HG02840 (cell line): ENCODE measurements at regions not wholly inside any gene's neighbourhood (a gene's known extent, or its start where the extent isn't known, plus 50 kb on each side); places are given as distances from the start of the nearest gene placed in this dataset.
"Not testable (repeated sequence)": the region's sequence is repeated elsewhere in the genome, so short reads cannot be mapped to it uniquely, and the experiment has no call there.

Experiments used
- ATAC-seq: cut with Tn5 transposase; IDR thresholded peaks from one replicate; pipeline ENCODE4 v1.9.1; 2021; ENCODE audit warnings: mild to moderate bottlenecking, moderate library complexity, moderate number of reproducible peaks; ENCODE audit not compliant: unreplicated experiment, low FRiP score

DNA sequence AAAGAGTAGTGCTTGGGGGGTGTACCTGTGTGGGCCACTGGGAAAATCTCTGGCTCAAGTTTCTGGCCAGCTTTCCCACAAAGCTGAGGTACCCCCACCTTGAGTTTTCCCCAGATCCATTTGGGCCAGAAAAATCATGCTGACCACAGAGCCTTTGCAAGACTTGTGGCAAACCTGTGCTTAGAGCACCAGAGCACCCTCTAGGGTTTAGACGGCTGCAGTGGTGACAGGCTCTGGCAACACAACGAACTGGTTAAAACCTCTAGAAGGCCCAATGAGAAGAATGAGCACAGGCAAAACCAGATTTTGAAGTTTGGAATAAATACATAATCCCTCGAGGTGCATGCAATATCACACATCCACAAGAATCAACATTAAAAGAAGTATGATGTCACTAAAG, 290.7 kb upstream of the FOLH1 start:
- no peak for ATAC-seq

DNA sequence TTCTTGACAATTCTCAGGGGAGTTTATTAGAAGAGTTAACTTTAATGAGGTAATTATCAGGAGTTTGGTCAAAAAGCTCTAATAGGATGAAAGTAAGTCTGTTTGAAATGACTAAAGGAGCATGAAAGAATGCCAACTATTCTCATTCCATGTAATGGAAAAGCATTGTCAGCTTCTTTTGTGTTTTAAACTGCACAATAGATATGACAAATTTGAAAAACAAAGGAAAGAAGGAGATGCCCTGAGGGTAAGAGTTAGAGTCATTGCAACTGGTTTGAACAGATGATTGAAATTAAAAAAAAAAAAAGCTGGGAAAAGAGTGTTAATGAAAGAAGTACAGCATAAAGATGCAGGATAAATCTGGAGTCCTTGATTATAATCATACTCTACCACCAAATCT, 296.8 kb upstream of the FOLH1 start:
- ATAC-seq = no peak

DNA sequence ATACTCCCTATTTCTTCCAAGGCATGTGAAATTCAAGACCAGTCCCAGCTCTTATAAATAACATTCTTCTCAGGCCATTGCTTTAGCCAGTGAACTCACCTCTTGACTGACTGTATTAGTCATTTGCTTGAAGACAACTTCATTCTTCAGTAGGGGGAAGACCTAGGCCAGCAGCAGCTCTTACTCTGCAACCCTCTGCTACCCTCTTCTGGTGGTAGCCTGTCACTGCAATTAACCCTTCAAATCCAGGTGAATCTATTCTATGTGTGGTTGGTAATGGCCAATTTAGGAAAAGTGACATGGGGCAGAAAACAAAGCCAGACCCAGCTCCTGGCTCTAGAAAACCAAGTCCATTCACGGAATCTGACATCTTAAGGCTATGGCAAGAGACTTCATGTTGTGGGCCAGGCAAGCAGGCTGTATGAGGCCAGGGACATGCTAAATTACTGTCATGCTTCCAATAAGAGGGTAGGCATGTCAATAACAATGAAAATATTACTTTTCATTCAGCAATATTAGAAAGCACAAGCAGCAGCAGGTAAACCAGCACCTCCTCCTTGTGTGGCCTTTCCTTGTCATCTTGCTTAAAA, 317.9 kb upstream of the FOLH1 start:
- peak; percentile 77 for ATAC-seq

DNA sequence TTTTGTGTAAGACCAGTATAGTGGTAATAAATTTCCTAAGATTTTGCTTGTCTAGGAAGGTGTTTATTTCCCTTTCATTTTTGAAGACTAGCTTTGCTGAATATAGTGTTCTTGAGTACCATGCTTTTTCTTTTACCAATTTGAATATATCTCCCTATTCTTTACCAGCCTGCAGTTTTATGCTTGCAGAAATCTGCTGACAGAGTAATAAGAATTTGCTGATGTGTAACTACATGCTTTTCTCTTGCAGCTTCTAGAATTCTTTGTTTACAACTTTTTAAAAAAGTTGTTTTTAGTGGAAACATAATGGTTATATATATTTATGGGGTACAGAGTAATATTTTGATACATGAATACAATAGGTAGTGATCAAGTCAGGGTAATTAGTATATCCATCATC, 324.8 kb upstream of the FOLH1 start:
- no peak for ATAC-seq

DNA sequence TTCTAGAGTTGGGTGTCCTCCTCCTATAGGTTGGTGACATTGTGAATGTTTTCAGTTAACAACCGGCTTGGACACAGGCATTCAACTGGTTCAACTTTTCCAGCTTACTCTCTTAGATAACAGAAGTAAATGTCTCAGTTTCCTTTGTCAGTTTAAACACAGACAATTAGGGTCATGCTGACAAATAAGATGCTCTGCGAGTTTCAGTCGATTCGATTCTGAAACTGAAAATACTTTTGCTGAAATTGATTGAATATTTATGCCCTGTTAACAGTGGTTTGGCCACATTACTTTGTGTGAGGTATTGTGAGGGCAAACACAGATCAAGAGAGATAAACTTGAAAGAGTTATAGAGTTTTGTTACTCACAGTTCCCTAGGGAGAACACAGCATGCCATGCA, 330.5 kb upstream of the FOLH1 start:
- not testable (repeated sequence) for ATAC-seq

DNA sequence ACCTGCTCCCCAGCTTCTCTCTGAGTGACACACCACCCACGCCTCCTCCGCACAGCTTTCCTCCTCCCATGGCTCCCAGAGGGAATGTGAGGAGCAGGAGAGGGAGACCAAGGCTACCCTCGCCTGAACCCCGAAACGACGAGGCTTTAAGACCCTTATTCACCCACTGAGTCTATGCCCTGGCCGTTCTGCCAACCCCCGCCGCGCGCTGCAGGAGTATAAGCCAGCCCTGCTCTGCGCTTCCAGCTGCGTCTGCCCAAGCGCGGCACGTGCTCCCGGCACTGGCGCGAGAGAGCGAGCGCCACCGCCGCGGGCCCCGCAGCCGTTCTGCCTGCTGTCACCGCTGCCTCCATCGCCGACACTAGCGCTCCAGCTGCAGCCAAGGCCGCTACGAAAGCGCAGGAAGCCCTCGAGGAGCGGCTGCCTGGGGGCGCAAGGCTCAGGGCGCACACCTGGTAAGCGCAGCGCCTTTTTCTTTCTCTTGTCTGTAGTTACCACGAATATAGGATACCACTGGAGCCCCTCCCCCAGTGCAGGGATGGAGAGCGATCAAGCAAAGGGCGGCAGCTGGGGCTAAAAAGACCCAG, 350.0 kb upstream of the FOLH1 start:
- not testable (repeated sequence) for ATAC-seq

DNA sequence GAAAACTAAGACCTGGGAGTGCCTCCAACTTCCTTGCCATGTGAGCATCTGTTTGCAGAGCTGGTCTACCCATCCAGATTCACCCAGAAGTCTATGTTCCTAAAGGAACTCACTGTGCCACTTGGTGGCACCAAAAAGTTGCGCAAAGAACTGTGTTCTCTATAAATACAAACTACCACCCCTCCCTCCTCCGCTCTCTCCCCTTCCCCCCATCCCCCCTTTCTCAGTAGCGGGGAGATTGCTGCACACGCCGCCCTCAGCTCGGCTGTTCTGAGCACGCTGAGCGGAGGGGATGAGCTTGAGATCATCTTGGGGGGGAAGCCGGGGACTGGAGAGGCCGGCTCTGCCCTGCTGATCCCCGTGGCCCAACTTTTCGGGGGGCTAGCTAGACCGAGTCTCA, 352.2 kb upstream of the FOLH1 start:
- not testable (repeated sequence) for ATAC-seq

DNA sequence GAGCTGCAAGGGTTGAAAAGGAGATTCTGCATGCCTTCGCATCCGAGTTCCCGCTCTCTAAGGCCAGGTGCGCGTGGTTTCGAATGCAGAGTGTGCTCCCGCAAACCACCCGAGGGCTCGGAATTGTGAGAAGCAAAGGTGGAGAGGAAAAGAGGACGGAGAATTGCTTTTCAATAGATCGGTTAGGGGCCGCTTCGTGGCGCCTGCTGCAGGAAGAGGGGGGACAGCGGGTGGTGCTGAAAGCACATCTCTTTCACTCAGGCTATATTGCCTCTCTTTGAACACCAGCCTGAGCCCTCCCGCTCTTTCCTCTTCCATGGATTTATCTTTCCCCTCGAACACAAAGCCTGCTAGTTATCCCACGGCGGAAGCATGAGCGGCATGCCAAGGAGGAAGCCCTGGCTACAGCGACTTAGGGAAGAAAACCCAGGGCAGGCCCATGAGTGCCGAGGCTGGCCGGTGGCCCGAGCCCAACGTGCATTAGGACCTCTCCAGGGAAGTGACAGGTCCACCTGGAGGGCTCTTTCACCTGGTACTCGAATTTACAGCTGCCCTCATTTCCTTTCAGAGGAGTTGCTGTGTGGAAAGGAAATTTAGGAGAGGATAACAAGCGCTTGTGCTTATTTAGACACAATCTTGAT, 353.0 kb upstream of the FOLH1 start:
- ATAC-seq = not testable (repeated sequence)

DNA sequence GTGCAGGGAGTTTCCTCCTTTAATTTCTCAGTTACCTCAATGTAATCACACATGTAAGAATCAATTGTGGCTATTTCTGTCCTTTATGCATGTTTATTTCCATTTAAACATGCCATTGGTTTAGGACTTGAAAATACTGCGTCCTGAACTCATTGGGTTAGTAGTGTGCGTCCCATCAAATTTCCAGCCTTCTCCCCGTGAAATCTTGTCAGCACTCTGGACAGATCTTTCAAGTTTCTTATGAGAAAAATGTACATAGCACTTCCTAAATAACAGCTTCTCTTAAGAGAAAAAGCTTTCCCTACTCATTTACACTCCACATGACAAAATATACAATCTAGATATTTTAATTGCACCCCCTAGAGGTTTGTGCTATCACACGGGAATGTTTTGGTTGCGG, 353.9 kb upstream of the FOLH1 start:
- ATAC-seq = not testable (repeated sequence)

DNA sequence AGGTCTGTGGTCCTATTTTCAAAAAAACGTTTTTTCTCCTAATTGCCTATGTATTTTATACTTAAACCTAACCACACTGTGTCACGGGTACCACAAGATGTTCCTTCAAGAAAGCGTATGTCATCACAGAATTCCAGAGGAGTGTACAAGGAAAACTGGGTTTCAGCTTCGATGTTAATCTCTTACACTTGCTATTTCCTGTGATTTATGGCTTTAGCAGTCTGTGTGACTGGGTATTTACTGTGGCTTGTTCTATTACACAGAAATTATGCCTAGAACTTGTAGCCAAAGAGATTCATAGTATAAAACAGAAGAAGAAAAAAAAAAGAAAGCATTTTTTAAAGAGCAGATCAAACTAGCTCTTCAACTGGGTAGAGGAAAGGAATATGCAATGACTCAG, 371.1 kb upstream of the FOLH1 start:
- ATAC-seq = not testable (repeated sequence)

DNA sequence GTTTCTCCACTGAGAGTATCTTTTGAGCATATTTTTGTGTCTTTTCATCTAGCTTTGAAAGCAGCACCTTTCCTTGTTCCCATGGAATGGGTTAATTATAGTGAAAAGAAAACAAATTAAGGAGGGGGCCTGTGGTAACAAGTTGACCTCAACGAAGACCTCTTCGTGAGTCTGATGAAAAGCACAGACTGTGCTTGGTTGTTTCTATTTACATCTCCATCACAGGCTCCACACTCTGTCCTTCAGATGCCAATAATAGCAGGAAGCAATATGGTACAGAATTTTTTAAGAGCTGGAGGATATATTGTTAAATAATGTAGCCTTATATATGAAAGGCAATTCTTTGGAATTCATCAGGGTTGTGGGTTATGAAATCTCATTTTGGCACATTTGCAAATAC, 366.7 kb upstream of the OR4C13 start:
- ATAC-seq = not testable (repeated sequence)

DNA sequence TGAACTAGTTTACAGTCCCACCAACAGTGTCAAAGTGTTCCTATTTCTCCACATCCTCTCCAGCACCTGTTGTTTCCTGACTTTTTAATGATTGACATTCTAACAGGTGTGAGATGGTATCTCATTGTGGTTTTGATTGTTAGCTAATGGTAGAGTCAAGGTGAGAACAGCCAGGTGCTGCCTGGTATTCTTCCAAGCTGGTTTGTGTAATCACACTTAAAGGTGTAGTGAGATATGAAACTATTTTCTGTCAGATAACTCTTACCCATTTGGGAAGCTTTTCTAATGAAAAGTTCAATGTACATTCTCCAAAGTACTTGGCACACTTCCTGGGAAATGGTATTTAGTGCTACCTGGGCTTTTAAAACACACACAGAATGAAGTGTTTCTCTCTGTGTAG, 343.3 kb upstream of the OR4C13 start:
- not testable (repeated sequence) for ATAC-seq

DNA sequence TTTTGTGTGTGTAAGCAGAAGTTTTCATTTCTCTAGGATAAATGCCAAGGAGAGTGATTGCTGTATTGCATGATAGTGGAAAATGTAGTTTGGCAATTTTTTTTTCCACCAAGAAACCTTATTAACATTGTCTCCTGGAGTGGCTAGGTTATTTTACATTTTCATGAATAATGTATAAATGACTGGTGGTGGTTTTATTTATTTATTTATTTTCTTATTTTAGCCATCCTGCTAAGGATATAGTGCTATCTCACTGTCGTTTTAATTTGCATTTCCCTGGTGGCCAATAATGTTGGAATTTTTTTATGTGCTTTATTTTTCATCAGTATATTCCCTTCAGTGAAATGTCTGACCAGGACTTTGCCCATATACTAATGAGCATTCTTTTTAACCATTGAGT, 328.3 kb upstream of the OR4C13 start:
- ATAC-seq = not testable (repeated sequence)

DNA sequence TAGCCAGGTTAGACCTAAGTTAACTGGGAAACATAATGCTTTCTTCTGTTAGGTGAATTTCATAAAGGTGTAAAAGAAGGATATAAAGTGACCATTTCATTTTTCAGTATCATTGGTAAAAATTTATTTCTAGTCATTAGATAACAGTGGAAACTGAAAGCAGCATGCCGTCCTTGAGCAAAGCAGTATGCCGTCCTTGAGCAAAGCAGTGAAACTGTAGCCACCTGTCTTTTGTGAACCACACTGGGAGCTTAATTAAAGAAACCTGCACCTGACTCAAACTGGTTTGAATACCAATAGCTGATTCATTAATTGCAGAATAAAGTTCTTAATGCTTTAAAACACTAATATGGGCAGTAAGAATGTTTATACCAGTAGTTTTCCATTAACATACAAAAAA, 281.5 kb upstream of the OR4C13 start:
- not testable (repeated sequence) for ATAC-seq

DNA sequence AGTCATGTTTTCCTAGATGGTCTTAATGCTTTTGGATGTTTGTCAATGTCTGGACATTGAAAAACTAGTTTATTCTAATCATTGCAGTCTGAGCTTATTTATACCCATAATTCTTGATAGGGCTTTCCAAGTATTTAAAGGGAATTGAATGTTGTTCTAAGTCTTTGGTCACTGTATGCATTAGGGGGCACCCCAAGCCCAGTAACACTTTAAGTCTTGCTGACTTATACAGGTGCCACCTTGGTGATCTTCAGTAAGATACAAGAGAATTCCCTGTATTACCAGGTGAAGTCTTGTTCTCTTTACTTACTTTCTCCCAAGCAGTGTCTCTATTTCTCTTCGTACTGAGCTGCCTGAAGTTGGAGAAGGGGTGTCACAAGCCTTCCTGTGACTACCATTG, 250.1 kb upstream of the OR4C13 start:
- ATAC-seq = not testable (repeated sequence)

DNA sequence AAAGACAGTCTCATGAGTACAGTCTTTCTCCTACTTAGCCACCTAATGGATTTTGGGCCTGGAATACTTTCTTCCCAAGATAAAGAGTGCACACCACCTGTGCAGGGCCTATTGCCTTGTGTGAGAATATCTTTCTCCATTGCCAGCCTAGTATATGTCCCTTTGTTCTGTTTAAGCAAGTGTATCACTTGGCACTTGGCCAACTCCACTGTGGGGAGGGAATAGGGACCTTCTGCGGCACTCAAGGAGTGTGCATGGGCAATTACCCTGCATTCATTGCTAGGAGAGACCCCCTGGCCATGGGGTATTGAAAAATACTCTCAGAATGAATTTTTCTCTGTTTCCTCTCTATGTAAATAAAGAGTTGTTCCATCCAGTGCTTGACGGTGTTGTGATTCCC, 201.7 kb upstream of the OR4C13 start:
- not testable (repeated sequence) for ATAC-seq

DNA sequence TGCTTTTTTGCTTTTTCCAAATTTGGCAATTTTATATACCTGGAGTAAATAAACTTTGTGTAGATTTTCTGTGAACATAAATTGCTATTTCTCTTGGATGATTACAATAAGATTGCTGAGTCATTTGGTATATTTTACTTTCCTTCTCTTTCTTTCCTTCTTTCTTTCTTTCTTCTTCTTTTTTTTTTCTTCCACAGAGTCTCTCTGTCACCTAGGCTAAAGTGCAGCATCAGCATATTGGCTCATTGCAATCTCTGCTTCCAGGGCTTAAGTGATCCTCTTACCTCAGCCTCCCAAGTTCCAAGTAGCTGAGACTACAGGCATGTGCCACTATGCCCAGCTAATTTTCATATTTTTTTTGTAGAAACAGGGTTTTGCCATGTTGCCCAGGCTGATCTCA, 201.2 kb upstream of the OR4C13 start:
- not testable (repeated sequence) for ATAC-seq

DNA sequence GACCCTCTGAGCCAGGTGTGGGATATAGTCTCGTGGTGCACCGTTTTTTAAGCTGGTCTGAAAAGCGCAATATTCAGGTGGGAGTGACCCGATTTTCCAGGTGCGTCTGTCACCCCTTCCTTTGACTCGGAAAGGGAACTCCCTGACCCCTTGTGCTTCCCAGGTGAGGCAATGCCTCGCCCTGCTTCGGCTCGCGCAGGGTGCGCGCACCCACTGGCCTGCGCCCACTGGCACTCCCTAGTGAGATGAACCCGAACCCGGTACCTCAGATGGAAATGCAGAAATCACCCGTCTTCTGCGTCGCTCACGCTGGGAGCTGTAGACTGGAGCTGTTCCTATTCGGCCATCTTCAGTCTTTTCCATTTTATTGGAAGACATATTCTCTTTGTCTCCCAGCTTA, 171.4 kb upstream of the OR4C13 start:
- not testable (repeated sequence) for ATAC-seq

DNA sequence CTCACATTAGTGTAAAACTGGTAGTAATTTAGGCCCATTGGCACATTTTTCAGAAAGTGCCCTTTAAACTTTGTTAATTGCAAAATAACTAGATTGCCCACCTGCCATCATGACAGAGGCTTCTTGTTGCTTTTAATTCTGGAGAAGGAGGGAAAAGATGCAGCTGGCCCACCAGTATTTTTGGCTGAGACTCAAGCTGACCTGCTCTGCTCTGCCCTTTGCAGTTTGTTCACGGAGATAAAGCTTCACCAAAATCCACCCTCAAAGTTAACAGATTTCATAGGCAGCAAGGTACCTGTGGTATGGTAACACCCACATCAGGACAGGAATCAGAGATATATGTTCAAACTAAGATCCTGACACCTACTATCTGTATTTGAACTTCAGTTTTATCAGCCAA, 170.2 kb upstream of the OR4C13 start:
- ATAC-seq = not testable (repeated sequence)

DNA sequence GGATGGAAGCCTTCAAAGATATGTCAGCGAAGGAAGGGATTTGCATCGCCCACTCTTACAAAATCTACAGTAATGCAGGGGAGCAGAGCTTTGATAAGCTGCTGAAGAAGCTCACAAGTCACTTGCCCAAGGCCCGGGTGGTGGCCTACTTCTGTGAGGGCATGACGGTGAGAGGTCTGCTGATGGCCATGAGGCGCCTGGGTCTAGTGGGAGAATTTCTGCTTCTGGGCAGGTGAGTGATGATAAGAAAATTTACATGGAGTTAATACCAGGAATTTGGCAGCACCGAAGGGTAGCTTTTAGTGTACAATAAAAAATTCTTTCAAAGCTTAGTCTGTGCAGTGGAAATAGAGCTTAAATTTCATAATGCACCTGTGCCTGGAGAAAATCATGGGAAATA, 168.3 kb upstream of the OR4C13 start:
- ATAC-seq = not testable (repeated sequence)

DNA sequence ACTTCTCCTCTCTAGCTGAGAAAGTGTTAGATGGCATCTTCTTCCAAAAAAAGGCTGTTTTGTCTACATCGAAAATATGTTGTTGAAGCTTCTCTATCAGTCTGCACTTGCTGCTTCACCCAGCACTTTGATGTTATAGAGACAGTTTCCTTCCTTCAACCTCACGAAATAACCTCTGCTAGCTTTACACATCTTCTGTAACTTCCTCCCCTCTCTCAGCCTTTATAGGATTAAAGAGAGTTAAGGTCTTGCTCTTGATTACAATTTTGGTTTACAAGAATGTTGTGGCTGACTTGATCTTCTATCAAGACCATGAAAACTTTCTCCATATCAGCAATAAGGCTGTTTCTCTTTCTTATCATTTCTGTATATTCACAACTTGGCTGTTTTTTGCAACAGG, 162.4 kb upstream of the OR4C13 start:
- not testable (repeated sequence) for ATAC-seq

DNA sequence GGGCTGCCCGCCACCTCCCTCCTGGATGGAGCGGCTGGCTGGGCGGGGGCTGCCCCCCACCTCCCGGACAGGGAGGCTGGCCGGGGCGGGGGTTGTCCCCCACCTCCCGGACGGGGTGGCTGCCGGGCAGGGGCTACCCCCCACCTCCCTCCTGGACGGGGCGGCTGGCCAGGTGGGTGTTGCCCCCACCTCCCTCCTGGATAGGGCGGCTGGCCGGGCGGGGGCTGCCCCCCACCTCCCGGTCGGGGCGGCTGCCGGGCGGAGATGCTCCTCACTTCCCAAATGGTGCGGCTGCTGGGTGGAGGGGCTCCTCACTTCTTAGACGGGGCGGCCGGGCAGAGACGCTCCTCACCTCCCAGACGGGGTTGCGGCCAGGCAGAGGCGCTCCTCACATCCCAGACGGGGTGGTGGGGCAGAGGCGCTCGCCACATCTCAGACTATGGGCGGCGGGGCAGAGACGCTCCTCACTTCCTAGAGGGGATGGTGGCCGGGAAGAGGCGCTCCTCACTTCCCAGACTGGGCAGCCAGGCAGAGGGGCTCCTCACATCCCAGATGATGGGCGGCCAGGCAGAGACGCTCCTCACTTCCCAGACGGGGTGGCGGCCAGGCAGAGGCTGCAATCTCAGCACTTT, 153.9 kb upstream of the OR4C13 start:
- ATAC-seq = not testable (repeated sequence)
